ENCODE measurements at regions not wholly inside any gene's neighbourhood (a gene's known extent, or its start where the extent isn't known, plus 50 kb on each side); places are given as distances from the start of the nearest gene placed in this dataset.

- TF ChIP-seq ZBTB4 (CRISPR knock-in tag; IDR thresholded peaks at IDR 0.05; ENCODE audit: borderline replicate concordance): no peak
Observed at GRCh38 chr15:91420689-91421088, 320.6 kb downstream of the SV2B start (continued).

DNA sequence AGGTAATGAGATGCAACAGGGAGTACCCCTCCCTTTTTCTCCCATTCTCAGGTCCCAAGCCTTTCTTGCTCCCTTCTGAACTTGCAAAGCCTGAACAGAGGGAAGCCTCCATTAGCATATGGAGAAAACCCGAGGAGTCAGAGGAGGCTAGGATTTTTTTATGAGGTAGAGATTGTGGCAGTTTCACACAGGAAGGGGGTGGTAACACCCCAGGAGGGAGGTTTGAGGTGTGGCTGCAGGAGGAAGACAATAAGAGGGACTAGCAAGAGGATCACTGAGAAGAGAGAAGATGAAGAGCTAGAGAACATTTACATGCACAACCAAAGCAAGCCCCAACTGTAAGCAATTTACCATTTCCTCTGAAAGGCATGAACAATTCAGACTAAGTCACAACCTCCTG is 322.7 kb downstream of the SV2B start:
- no peak overlapping the region for H3K27ac ChIP-seq (ENCODE audit: extremely low read length, insufficient read depth, low read length)
- ChIA-PET CTCF (ENCODE audit: low intra/inter-chr PET ratio, low total read pairs) (no interaction called here), POLR2A (no interaction called here)
- no peaks in the 10 kb centered on the region for H3K79me2 ChIP-seq (ENCODE audit: insufficient read depth, low read length)
- no peak overlapping the region for H3K4me2 ChIP-seq (ENCODE audit: low read depth, low read length)
- 0% methylated on average over 1 of the region's 1 CpG for WGBS (ENCODE audit: low lambda C conversion rate)
- no peaks in the 10 kb centered on the region for H3K27me3 ChIP-seq (ENCODE audit: control insufficient read depth in 1 of 2, insufficient read depth in 2 of 2, low read length in 2 of 2)
- intact Hi-C loops (cut with micrococcal nuclease; ENCODE audit: unreplicated experiment) (no loop called here), in situ Hi-C loops (cut with HindIII; ENCODE audit: extremely low pct_ligation_motif_present, low pct_unique_long_range_greater_than_20kb) (no loop called here)
- H3K4me3 ChIP-seq (replicated peaks in 1 of 3; ENCODE audit: insufficient read depth in 1 of 3, low read depth in 2 of 3, low read length in 3 of 3): no peak overlapping the region
- no peaks in the 10 kb centered on the region for H3K4me1 ChIP-seq (ENCODE audit: insufficient read depth, low read length)
- H4K20me1 ChIP-seq (ENCODE audit: insufficient read depth, low read length): no peaks in the 10 kb centered on the region
- H3K36me3 ChIP-seq (replicated peaks in 1 of 2; ENCODE audit: control insufficient read depth in 1 of 2, insufficient read depth in 2 of 2, low read length in 2 of 2): no peaks in the 10 kb centered on the region
- H2AFZ ChIP-seq (ENCODE audit: low read length): no peak overlapping the region
- H3K9ac ChIP-seq (ENCODE audit: insufficient read depth, low read depth, low read length): no peak overlapping the region
- ATAC-seq: no peak
- BruUV-seq (replicated peaks): no TSS peak
- FAIRE-seq: no peak
- TF ChIP-seq MATR3 (CRISPR knock-in tag; IDR thresholded peaks at IDR 0.05): no peak
- no peak for TF ChIP-seq ZSCAN12 (CRISPR knock-in tag; IDR thresholded peaks at IDR 0.05)
- no peak for DNase-seq (ENCODE audit: low spot score)
- no peaks in the 10 kb centered on the region for H3K9me3 ChIP-seq (ENCODE audit: low read length)

- FAIRE-seq: no peak
- H3K27me3 ChIP-seq (ENCODE audit: control insufficient read depth in 1 of 2, insufficient read depth in 2 of 2, low read length in 2 of 2): no peaks in the 10 kb centered on the region
- no peaks in the 10 kb centered on the region for H3K9me3 ChIP-seq (ENCODE audit: low read length)
- no peaks in the 10 kb centered on the region for H3K36me3 ChIP-seq (replicated peaks in 1 of 2; ENCODE audit: control insufficient read depth in 1 of 2, insufficient read depth in 2 of 2, low read length in 2 of 2)
- H4K20me1 ChIP-seq (ENCODE audit: insufficient read depth, low read length): no peaks in the 10 kb centered on the region
- intact Hi-C loops (cut with micrococcal nuclease; ENCODE audit: unreplicated experiment) (no loop called here), in situ Hi-C loops (cut with HindIII; ENCODE audit: extremely low pct_ligation_motif_present, low pct_unique_long_range_greater_than_20kb) (no loop called here)
- ChIA-PET CTCF (ENCODE audit: low intra/inter-chr PET ratio, low total read pairs) (no interaction called here), POLR2A (no interaction called here)
- no peak overlapping the region for H3K27ac ChIP-seq (ENCODE audit: extremely low read length, insufficient read depth, low read length)
- no peak overlapping the region for H3K9ac ChIP-seq (ENCODE audit: insufficient read depth, low read depth, low read length)
- ATAC-seq: no peak
- DNase-seq (ENCODE audit: low spot score): no peak
- 0% methylated on average over 1 of the region's 1 CpG for WGBS (ENCODE audit: low lambda C conversion rate)
- no peaks in the 10 kb centered on the region for H3K79me2 ChIP-seq (ENCODE audit: insufficient read depth, low read length)
- no peak overlapping the region for H2AFZ ChIP-seq (ENCODE audit: low read length)
- H3K4me2 ChIP-seq (ENCODE audit: low read depth, low read length): no peak overlapping the region
- no TSS peak for BruUV-seq (replicated peaks)
- no peak overlapping the region for H3K4me3 ChIP-seq (replicated peaks in 1 of 3; ENCODE audit: insufficient read depth in 1 of 3, low read depth in 2 of 3, low read length in 3 of 3)
- H3K4me1 ChIP-seq (ENCODE audit: insufficient read depth, low read length): no peaks in the 10 kb centered on the region
- TF ChIP-seq, protein P1, sequence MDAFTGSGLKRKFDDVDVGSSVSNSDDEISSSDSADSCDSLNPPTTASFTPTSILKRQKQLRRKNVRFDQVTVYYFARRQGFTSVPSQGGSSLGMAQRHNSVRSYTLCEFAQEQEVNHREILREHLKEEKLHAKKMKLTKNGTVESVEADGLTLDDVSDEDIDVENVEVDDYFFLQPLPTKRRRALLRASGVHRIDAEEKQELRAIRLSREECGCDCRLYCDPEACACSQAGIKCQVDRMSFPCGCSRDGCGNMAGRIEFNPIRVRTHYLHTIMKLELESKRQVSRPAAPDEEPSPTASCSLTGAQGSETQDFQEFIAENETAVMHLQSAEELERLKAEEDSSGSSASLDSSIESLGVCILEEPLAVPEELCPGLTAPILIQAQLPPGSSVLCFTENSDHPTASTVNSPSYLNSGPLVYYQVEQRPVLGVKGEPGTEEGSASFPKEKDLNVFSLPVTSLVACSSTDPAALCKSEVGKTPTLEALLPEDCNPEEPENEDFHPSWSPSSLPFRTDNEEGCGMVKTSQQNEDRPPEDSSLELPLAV (CRISPR knock-in tag; conservative IDR thresholded peaks at IDR 0.05; ENCODE audit: low read depth): no peak
- TF ChIP-seq, protein P2, sequence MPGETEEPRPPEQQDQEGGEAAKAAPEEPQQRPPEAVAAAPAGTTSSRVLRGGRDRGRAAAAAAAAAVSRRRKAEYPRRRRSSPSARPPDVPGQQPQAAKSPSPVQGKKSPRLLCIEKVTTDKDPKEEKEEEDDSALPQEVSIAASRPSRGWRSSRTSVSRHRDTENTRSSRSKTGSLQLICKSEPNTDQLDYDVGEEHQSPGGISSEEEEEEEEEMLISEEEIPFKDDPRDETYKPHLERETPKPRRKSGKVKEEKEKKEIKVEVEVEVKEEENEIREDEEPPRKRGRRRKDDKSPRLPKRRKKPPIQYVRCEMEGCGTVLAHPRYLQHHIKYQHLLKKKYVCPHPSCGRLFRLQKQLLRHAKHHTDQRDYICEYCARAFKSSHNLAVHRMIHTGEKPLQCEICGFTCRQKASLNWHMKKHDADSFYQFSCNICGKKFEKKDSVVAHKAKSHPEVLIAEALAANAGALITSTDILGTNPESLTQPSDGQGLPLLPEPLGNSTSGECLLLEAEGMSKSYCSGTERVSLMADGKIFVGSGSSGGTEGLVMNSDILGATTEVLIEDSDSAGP (CRISPR knock-in tag; IDR thresholded peaks at IDR 0.05; ENCODE audit: borderline replicate concordance): no peak
- TF ChIP-seq YEATS4 (CRISPR knock-in tag; IDR thresholded peaks at IDR 0.05; ENCODE audit: borderline replicate concordance) (no peak), ZNF549 (CRISPR knock-in tag; IDR thresholded peaks at IDR 0.05) (no peak)
Observed at GRCh38 chr15:91424001-91424400, 323.9 kb downstream of the SV2B start.

Measured in HepG2 (cell line).